ENCODE measurements at regions not wholly inside any gene's neighbourhood (a gene's known extent, or its start where the extent isn't known, plus 50 kb on each side); places are given as distances from the start of the nearest gene placed in this dataset.

- TF ChIP-seq USF1 (IDR thresholded peaks at IDR 0.05), result no peak
- no peak for TF ChIP-seq RAD21 (IDR thresholded peaks at IDR 0.05; ENCODE audit: low read depth)
Observed at GRCh38 chr2:42970151-42970550, 177.8 kb upstream of the HAAO start.

Measured in Ishikawa (cell line).